A549 (cell line): ENCODE measurements at regions not wholly inside any gene's neighbourhood (a gene's known extent, or its start where the extent isn't known, plus 50 kb on each side); places are given as distances from the start of the nearest gene placed in this dataset.

Source experiments
- ATAC-seq, 2 experiments: fragments of 200-7000 bp in 1 of 2; fragments of >200 bp in 1 of 2; cut with Nextera tagmentation in 1 of 2; cut with Tn5 transposase in 1 of 2; 3 replicates each; pipeline versions ENCODE4 v1.8.0 to v1.9.1; 2018 to 2020; ENCODE audit warnings: mild to moderate bottlenecking in 1 of 2, moderate library complexity in 1 of 2
- CTCF ChIA-PET: fragments of 300-600 bp; sonication (Branson Sonifier 250); formaldehyde crosslinking; extraction: SDS; loops from one replicate; lab custom pipeline; 2021; ENCODE audit warnings: antibody characterized with exemption, inconsistent platforms; lab: Yijun Ruan, JAX
- POLR2A ChIA-PET: fragments of 350-600 bp; formaldehyde crosslinking; extraction: SDS; loops from one replicate; lab custom pipeline; 2021; ENCODE audit warnings: antibody characterized with exemption, inconsistent platforms; lab: Yijun Ruan, JAX
- DNase-seq, 2 experiments: peaks; one replicate each; pipeline versions ENCODE4 v3.0.0 to v3.0.0-alpha.2; 2011 to 2016; ENCODE audit warnings: low read depth in 1 of 2, low spot score in 1 of 2
- FAIRE-seq: peaks from 2 replicates; lab custom pipeline; 2011; peaks lifted over from hg19 to GRCh38; lab: Jason Lieb, UNC
- H3K27ac ChIP-seq, 2 experiments: fragments of >200 bp; sonication (Bioruptor Twin); formaldehyde crosslinking; 3 replicates each; pipeline ENCODE4 v1.5.1; 2016 to 2017
- H3K4me1 ChIP-seq: fragments of >200 bp; sonication (Bioruptor Twin); formaldehyde crosslinking; 3 replicates; pipeline ENCODE4 v1.6.1; 2016
- H3K4me2 ChIP-seq: fragments of >200 bp; sonication (Bioruptor Twin); formaldehyde crosslinking; 3 replicates; pipeline ENCODE4 v1.6.1; 2016
- H3K4me3 ChIP-seq: fragments of >200 bp; sonication (Bioruptor Twin); formaldehyde crosslinking; 3 replicates; pipeline ENCODE4 v1.5.1; 2016
- H3K9me3 ChIP-seq: fragments of >200 bp; sonication (Bioruptor Twin); formaldehyde crosslinking; 3 replicates; pipeline ENCODE4 v1.6.1; 2016
- BHLHE40 ChIP-seq: IDR thresholded peaks from 2 replicates; pipeline ENCODE4 v1.6.1; 2012; ENCODE audit warnings: low read depth, low read length, inconsistent platforms
- CBX8 ChIP-seq: fragments of 200-600 bp; sonication (generic); IDR thresholded peaks from 2 replicates; pipeline ENCODE4 v1.6.1; 2016
- CEBPB ChIP-seq, 2 experiments: fragments of >200 bp in 1 of 2; sonication (Bioruptor Twin) in 1 of 2; formaldehyde crosslinking in 1 of 2; IDR thresholded peaks; 2 replicates each; pipeline ENCODE4 v1.6.1; 2012 to 2016
- CHD2 ChIP-seq: fragments of 150-350 bp; IDR thresholded peaks from 2 replicates; pipeline ENCODE4 v1.6.1; 2014; ENCODE audit warnings: low read length; ENCODE audit not compliant: partially characterized antibody
- EHF ChIP-seq: fragments of 250-450 bp; sonication (Bioruptor Pico); IDR thresholded peaks from 2 replicates; pipeline ENCODE4 v1.5.0; 2020; ENCODE audit warnings: mild to moderate bottlenecking
- EHMT2 ChIP-seq: fragments of 200-600 bp; sonication (generic); IDR thresholded peaks from 2 replicates; pipeline ENCODE4 v1.6.1; 2016; ENCODE audit warnings: antibody characterized with exemption, low read depth, mild to moderate bottlenecking, moderate library complexity
- ESRRA ChIP-seq: fragments of 150-350 bp; IDR thresholded peaks from 2 replicates; pipeline ENCODE4 v1.6.1; 2014; ENCODE audit warnings: mild to moderate bottlenecking, low read length, borderline replicate concordance
- FOSL2 ChIP-seq, 2 experiments: fragments of 450-650 bp in 1 of 2; fragments of >200 bp in 1 of 2; sonication (Bioruptor Twin) in 1 of 2; formaldehyde crosslinking; IDR thresholded peaks; 2 replicates each; pipeline versions ENCODE4 v1.5.0 to v1.6.1; 2016 to 2020; ENCODE audit warnings: mild to moderate bottlenecking in 1 of 2, moderate library complexity in 1 of 2
- GATA3 ChIP-seq: IDR thresholded peaks from 2 replicates; pipeline ENCODE4 v1.6.1; 2012; ENCODE audit warnings: borderline replicate concordance
- HMGXB4 ChIP-seq: fragments of 250-450 bp; sonication (Bioruptor Pico); IDR thresholded peaks from 2 replicates; pipeline ENCODE4 v1.5.0; 2021; ENCODE audit warnings: mild to moderate bottlenecking, moderate library complexity, borderline replicate concordance
- HOXB13 ChIP-seq: fragments of 250-450 bp; sonication (Bioruptor Pico); IDR thresholded peaks from 2 replicates; pipeline ENCODE4 v1.5.0; 2020; ENCODE audit warnings: low read depth, mild to moderate bottlenecking, moderate library complexity
- JUN ChIP-seq, 2 experiments: fragments of >200 bp; sonication (Bioruptor Twin); formaldehyde crosslinking; IDR thresholded peaks; 2 replicates in 1 of 2; 3 replicates in 1 of 2; pipeline ENCODE4 v1.6.1; 2016 to 2017
- KDM5A ChIP-seq: fragments of 200-600 bp; sonication (generic); IDR thresholded peaks from 2 replicates; pipeline ENCODE4 v1.6.1; 2016; ENCODE audit warnings: antibody characterized with exemption, mild to moderate bottlenecking
- MAFK ChIP-seq: fragments of 450-650 bp; IDR thresholded peaks from 2 replicates; pipeline ENCODE4 v1.6.1; 2014; ENCODE audit not compliant: partially characterized antibody
- MAZ ChIP-seq: fragments of 150-350 bp; IDR thresholded peaks from 2 replicates; pipeline ENCODE4 v1.6.1; 2014; ENCODE audit warnings: antibody characterized with exemption, low read depth, low read length, borderline replicate concordance
- MYC ChIP-seq: IDR thresholded peaks from 2 replicates; pipeline ENCODE4 v1.6.1; 2012; ENCODE audit warnings: mild to moderate bottlenecking, inconsistent platforms, low read length, improper control_type of control experiment, borderline replicate concordance
- NFE2L2 ChIP-seq: fragments of 150-350 bp; conservative IDR thresholded peaks from 2 replicates; pipeline ENCODE4 v1.6.1; 2014; ENCODE audit warnings: low read length
- NPAS2 ChIP-seq: fragments of 250-450 bp; sonication (Bioruptor Pico); IDR thresholded peaks from 2 replicates; pipeline ENCODE4 v1.8.0; 2022; ENCODE audit warnings: mild to moderate bottlenecking, moderate library complexity, borderline replicate concordance
- POLR2AphosphoS2 ChIP-seq: conservative IDR thresholded peaks from 2 replicates; pipeline ENCODE4 v1.6.1; 2012; ENCODE audit warnings: low read length, improper control_type of control experiment, inconsistent platforms
- RFX5 ChIP-seq: fragments of 450-650 bp; IDR thresholded peaks from 2 replicates; pipeline ENCODE4 v1.7.1; 2014; ENCODE audit warnings: antibody characterized with exemption, mild to moderate bottlenecking, moderate library complexity
- RNF2 ChIP-seq: fragments of 200-600 bp; sonication (generic); IDR thresholded peaks from 2 replicates; pipeline ENCODE4 v1.6.1; 2016; ENCODE audit warnings: low read depth, mild to moderate bottlenecking, antibody characterized with exemption, moderate library complexity, borderline replicate concordance
- ZNF302 ChIP-seq: fragments of 250-450 bp; sonication (Bioruptor Pico); IDR thresholded peaks from 2 replicates; pipeline ENCODE4 v1.9.0; 2021; ENCODE audit warnings: inconsistent platforms, mild to moderate bottlenecking, moderate library complexity
- ZSCAN20 ChIP-seq: fragments of 250-450 bp; sonication (Bioruptor Pico); IDR thresholded peaks from 2 replicates; pipeline ENCODE4 v1.8.0; 2022; ENCODE audit warnings: mild to moderate bottlenecking, moderate library complexity
- WGBS: methylation state at CpG from one replicate; pipeline ENCODE4 v1.1.6; 2017; ENCODE audit errors: missing lambda C conversion rate; 5-methylcytosine and 5-hydroxymethylcytosine counted together
- TF ChIP-seq, protein P1 (sequence below): fragments of >200 bp; sonication (Bioruptor Twin); formaldehyde crosslinking; IDR thresholded peaks from 2 replicates; pipeline ENCODE4 v1.6.1; 2016
- TF ChIP-seq, protein P2 (sequence below): fragments of 450-650 bp; IDR thresholded peaks from 2 replicates; pipeline ENCODE4 v1.6.1; 2014; ENCODE audit warnings: antibody characterized with exemption
- TF ChIP-seq, protein P3 (sequence below): IDR thresholded peaks from 2 replicates; pipeline ENCODE4 v1.6.1; 2012
- TF ChIP-seq, protein P4 (sequence below): fragments of 200-600 bp; sonication (generic); IDR thresholded peaks from 2 replicates; pipeline ENCODE4 v1.6.1; 2016; ENCODE audit warnings: antibody characterized with exemption, mild to moderate bottlenecking, moderate library complexity

DNA sequence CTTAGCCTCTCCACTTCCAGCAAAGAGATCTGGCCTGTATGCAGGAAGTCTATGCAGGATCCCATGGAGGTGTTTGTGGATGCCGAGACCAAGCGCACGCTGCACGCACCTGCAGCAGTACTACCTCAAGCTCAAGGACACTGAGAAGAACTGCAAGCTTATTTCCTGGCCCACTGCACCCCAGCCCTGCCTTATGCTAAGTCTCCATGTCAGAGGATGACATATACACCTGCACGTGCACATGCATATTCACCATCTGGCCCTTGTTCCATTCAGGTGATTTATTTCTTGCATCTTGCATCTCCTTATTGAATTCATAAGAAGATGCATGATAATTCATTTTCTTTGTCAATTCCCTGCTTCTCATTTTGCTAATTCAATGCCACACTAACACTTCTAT, 472.8 kb upstream of the SGCG start:
- no peaks in the 10 kb centered on the region for H3K9me3 ChIP-seq
- CTCF ChIA-PET = no interaction called here
- no peak for DNase-seq
- POLR2A ChIA-PET = no interaction called here
- no peak overlapping the region for H3K4me3 ChIP-seq
- no peak overlapping the region for H3K4me2 ChIP-seq
- 72% methylated on average over 5 of the region's 5 CpGs for WGBS
- H3K4me1 ChIP-seq = no peaks in the 10 kb centered on the region
- TF ChIP-seq, protein P1, sequence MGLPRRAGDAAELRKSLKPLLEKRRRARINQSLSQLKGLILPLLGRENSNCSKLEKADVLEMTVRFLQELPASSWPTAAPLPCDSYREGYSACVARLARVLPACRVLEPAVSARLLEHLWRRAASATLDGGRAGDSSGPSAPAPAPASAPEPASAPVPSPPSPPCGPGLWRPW = no peak
- no peak for TF ChIP-seq POLR2AphosphoS2
- TF ChIP-seq BHLHE40 = no peak
- no peak for TF ChIP-seq FOSL2 (IDR thresholded peaks at IDR 0.05)
- TF ChIP-seq FOSL2 (CRISPR knock-in tag; IDR thresholded peaks at IDR 0.05) = no peak
- TF ChIP-seq NFE2L2 = no peak
- no peak for TF ChIP-seq RFX5
- TF ChIP-seq, protein P2, sequence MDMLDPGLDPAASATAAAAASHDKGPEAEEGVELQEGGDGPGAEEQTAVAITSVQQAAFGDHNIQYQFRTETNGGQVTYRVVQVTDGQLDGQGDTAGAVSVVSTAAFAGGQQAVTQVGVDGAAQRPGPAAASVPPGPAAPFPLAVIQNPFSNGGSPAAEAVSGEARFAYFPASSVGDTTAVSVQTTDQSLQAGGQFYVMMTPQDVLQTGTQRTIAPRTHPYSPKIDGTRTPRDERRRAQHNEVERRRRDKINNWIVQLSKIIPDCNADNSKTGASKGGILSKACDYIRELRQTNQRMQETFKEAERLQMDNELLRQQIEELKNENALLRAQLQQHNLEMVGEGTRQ = no peak
- no peak for TF ChIP-seq HOXB13
- TF ChIP-seq JUN (IDR thresholded peaks at IDR 0.05) = no peak
- TF ChIP-seq HMGXB4 = no peak
- TF ChIP-seq CBX8 = no peak
- no peak for TF ChIP-seq MAFK
- no peak for TF ChIP-seq ZNF302 (CRISPR knock-in tag)
- no peak for TF ChIP-seq NPAS2 (CRISPR knock-in tag)
- TF ChIP-seq ZSCAN20 = no peak
- TF ChIP-seq MAZ = no peak
- no peak for TF ChIP-seq CHD2
- TF ChIP-seq, protein P3, sequence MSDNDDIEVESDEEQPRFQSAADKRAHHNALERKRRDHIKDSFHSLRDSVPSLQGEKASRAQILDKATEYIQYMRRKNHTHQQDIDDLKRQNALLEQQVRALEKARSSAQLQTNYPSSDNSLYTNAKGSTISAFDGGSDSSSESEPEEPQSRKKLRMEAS = no peak
- no peak overlapping the region for H3K27ac ChIP-seq
- no peak for ATAC-seq
- no peak for FAIRE-seq

GRCh38 chr13:22717036-22717435, 463.7 kb upstream of the SGCG start:
- ChIA-PET CTCF (no interaction called here), POLR2A (no interaction called here)
- Histone ChIP-seq H3K4me3 (no peak overlapping the region), H3K9me3 (no peaks in the 10 kb centered on the region), H3K4me1 (no peaks in the 10 kb centered on the region), H3K27ac (no peak overlapping the region)
- DNase-seq (no peak), FAIRE-seq (no peak), ATAC-seq (no peak)
- TF ChIP-seq, protein P4, sequence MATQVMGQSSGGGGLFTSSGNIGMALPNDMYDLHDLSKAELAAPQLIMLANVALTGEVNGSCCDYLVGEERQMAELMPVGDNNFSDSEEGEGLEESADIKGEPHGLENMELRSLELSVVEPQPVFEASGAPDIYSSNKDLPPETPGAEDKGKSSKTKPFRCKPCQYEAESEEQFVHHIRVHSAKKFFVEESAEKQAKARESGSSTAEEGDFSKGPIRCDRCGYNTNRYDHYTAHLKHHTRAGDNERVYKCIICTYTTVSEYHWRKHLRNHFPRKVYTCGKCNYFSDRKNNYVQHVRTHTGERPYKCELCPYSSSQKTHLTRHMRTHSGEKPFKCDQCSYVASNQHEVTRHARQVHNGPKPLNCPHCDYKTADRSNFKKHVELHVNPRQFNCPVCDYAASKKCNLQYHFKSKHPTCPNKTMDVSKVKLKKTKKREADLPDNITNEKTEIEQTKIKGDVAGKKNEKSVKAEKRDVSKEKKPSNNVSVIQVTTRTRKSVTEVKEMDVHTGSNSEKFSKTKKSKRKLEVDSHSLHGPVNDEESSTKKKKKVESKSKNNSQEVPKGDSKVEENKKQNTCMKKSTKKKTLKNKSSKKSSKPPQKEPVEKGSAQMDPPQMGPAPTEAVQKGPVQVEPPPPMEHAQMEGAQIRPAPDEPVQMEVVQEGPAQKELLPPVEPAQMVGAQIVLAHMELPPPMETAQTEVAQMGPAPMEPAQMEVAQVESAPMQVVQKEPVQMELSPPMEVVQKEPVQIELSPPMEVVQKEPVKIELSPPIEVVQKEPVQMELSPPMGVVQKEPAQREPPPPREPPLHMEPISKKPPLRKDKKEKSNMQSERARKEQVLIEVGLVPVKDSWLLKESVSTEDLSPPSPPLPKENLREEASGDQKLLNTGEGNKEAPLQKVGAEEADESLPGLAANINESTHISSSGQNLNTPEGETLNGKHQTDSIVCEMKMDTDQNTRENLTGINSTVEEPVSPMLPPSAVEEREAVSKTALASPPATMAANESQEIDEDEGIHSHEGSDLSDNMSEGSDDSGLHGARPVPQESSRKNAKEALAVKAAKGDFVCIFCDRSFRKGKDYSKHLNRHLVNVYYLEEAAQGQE = no peak
- TF ChIP-seq NPAS2 (CRISPR knock-in tag) (no peak), MYC (no peak), EHMT2 (no peak), GATA3 (no peak), MAZ (no peak), KDM5A (no peak), RNF2 (no peak), EHF (no peak), CEBPB (IDR thresholded peaks at IDR 0.05) (no peak), ESRRA (no peak), HMGXB4 (no peak)
- TF ChIP-seq, all 56 proteins: peak for 0
- no peak overlapping the region for H3K4me2 ChIP-seq
- WGBS = 22% methylated on average over 7 of the region's 7 CpGs
